HCT116 (cell line): ENCODE measurements at regions not wholly inside any gene's neighbourhood (a gene's known extent, or its start where the extent isn't known, plus 50 kb on each side); places are given as distances from the start of the nearest gene placed in this dataset.

Source experiments
- ATAC-seq: fragments of 200-7000 bp; cut with Tn5 transposase; 2 replicates; pipeline ENCODE4 v1.9.1; 2020; ENCODE audit warnings: mild to moderate bottlenecking, moderate library complexity
- BruUV-seq: library from RNA; stranded (reverse); fragments of 400-500 nt; replicated peaks from 2 replicates; lab custom pipeline; 2021; lab: Mats Ljungman, UMichigan
- CTCF ChIA-PET: fragments of 300-600 bp; sonication (Branson Sonifier 250); formaldehyde crosslinking; loops from one replicate; lab custom pipeline; 2021; ENCODE audit warnings: antibody characterized with exemption; lab: Charles Lee
- POLR2A ChIA-PET: fragments of 300-600, 350-600 bp; sonication (Branson Sonifier 250); formaldehyde crosslinking; loops from one replicate; lab custom pipeline; 2021; ENCODE audit warnings: antibody characterized with exemption; lab: Charles Lee
- RAD21 ChIA-PET, 2 experiments: fragments of 300-600 bp; sonication (Branson Sonifier 250); formaldehyde crosslinking; loops; one replicate each; lab custom pipeline; 2023; ENCODE audit warnings: low total read pairs in 2 of 2; ENCODE audit not compliant: uncharacterized antibody in 2 of 2, unreplicated experiment in 2 of 2, low non-redundant PET in 1 of 2; lab: Charles Lee
- DNase-seq: peaks from one replicate; pipeline ENCODE4 v3.0.0-alpha.2; 2010; ENCODE audit warnings: low read depth, low spot score
- H2AFZ ChIP-seq: fragments of 200-600 bp; shearing (Covaris generic), sonication (generic); 2 replicates; pipeline ENCODE4 v1.6.1; 2017; ENCODE audit warnings: low read depth, mixed run types, mixed read lengths, antibody characterized with exemption, low read length; ENCODE audit not compliant: poor library complexity, severe bottlenecking
- H3K27ac ChIP-seq: 2 replicates; pipeline ENCODE4 v1.5.1; 2012; ENCODE audit warnings: low read depth, low read length
- H3K27me3 ChIP-seq: fragments of 200-600 bp; sonication (generic); 2 replicates; pipeline ENCODE4 v1.6.1; 2016; ENCODE audit warnings: mixed run types, low read length, mixed read lengths; ENCODE audit not compliant: insufficient read depth
- H3K36me3 ChIP-seq, 2 experiments: fragments of 200-500 bp in 1 of 2; fragments of 200-600 bp in 1 of 2; sonication (Bioruptor generic) in 1 of 2; sonication (generic) in 1 of 2; 2 replicates each; pipeline versions ENCODE4 v1.5.1 to v1.6.1; 2014 to 2016; ENCODE audit warnings: low read length in 2 of 2, inconsistent platforms in 1 of 2, mixed read lengths in 1 of 2, mixed run types in 1 of 2; ENCODE audit not compliant: insufficient read depth in 2 of 2, control insufficient read depth in 1 of 2
- H3K4me1 ChIP-seq, 2 experiments: fragments of 200-600 bp in 1 of 2; sonication (generic) in 1 of 2; 2 replicates each; pipeline versions ENCODE4 v1.5.1 to v1.6.1; 2012 to 2017; ENCODE audit warnings: low read length in 2 of 2, inconsistent platforms in 1 of 2, mild to moderate bottlenecking in 1 of 2, mixed read lengths in 1 of 2, mixed run types in 1 of 2, moderate library complexity in 1 of 2; ENCODE audit not compliant: insufficient read depth in 2 of 2, control insufficient read depth in 1 of 2
- H3K4me2 ChIP-seq: fragments of 200-600 bp; sonication (generic); 2 replicates; pipeline ENCODE4 v1.6.1; 2017; ENCODE audit warnings: mixed run types, low read length, mixed read lengths
- H3K4me3 ChIP-seq, 2 experiments: fragments of 200-600 bp in 1 of 2; sonication (generic) in 1 of 2; replicated peaks in 1 of 2; 2 replicates each; pipeline ENCODE4 v1.5.1; 2011 to 2016; ENCODE audit warnings: low read length in 2 of 2, control low read depth in 1 of 2, low read depth in 1 of 2, mild to moderate bottlenecking in 1 of 2, mixed read lengths in 1 of 2, mixed run types in 1 of 2
- H3K79me2 ChIP-seq: fragments of 200-600 bp; sonication (generic); 2 replicates; pipeline ENCODE4 v1.6.1; 2017; ENCODE audit warnings: mild to moderate bottlenecking, mixed run types, low read length, moderate library complexity, mixed read lengths; ENCODE audit not compliant: insufficient read depth
- H3K9ac ChIP-seq: fragments of 200-600 bp; sonication (generic); 2 replicates; pipeline ENCODE4 v1.6.1; 2016; ENCODE audit warnings: low read length, mixed read lengths
- H3K9me2 ChIP-seq: fragments of 200-600 bp; sonication (generic), shearing (Covaris generic); 2 replicates; pipeline ENCODE4 v1.6.1; 2017; ENCODE audit warnings: mixed run types, mild to moderate bottlenecking, moderate library complexity; ENCODE audit not compliant: insufficient read depth
- H3K9me3 ChIP-seq, 2 experiments: fragments of 200-500 bp in 1 of 2; fragments of 200-600 bp in 1 of 2; sonication (Bioruptor generic) in 1 of 2; sonication (generic) in 1 of 2; 2 replicates each; pipeline ENCODE4 v1.6.1; 2014 to 2017; ENCODE audit warnings: low read length in 2 of 2, mixed read lengths in 2 of 2, inconsistent platforms in 1 of 2, low read depth in 1 of 2, mild to moderate bottlenecking in 1 of 2, mixed run types in 1 of 2, moderate library complexity in 1 of 2; ENCODE audit not compliant: control insufficient read depth in 1 of 2, insufficient read depth in 1 of 2
- H4K20me1 ChIP-seq: fragments of 200-600 bp; sonication (generic), shearing (Covaris generic); 2 replicates; pipeline ENCODE4 v1.6.1; 2017; ENCODE audit warnings: mixed run types, mild to moderate bottlenecking, moderate library complexity; ENCODE audit not compliant: insufficient read depth
- CBX3 ChIP-seq: IDR thresholded peaks from 2 replicates; pipeline ENCODE4 v1.6.1; 2012; ENCODE audit warnings: low read depth
- CTCF ChIP-seq, 3 experiments: fragments of 200-600 bp in 1 of 3; sonication (generic) in 1 of 3; IDR thresholded peaks in 2 of 3; conservative IDR thresholded peaks in 1 of 3; 2 replicates each; pipeline ENCODE4 v1.5.1; 2012 to 2017; ENCODE audit warnings: low read depth in 2 of 3, low read length in 2 of 3, antibody characterized with exemption in 1 of 3, borderline replicate concordance in 1 of 3, control low read depth in 1 of 3, mild to moderate bottlenecking in 1 of 3, mixed read lengths in 1 of 3, mixed run types in 1 of 3, moderate library complexity in 1 of 3; ENCODE audit not compliant: insufficient read depth in 1 of 3
- EGR1 ChIP-seq: IDR thresholded peaks from 2 replicates; pipeline ENCODE4 v1.6.1; 2012; ENCODE audit warnings: low read depth
- ELF1 ChIP-seq: IDR thresholded peaks from 2 replicates; pipeline ENCODE4 v1.6.1; 2012; ENCODE audit warnings: low read depth, borderline replicate concordance
- EZH2phosphoT487 ChIP-seq: fragments of 200-600 bp; IDR thresholded peaks from 2 replicates; pipeline ENCODE4 v1.6.1; 2018; ENCODE audit warnings: antibody characterized with exemption, borderline replicate concordance
- POLR2A ChIP-seq: IDR thresholded peaks from 2 replicates; pipeline ENCODE4 v1.7.0; 2011; ENCODE audit warnings: borderline replicate concordance; ENCODE audit not compliant: insufficient read depth, insufficient read length; ENCODE audit errors: extremely low read depth
- RAD21 ChIP-seq: IDR thresholded peaks from 2 replicates; pipeline ENCODE4 v1.6.1; 2012; ENCODE audit warnings: low read depth, mild to moderate bottlenecking
- REST ChIP-seq: IDR thresholded peaks from 2 replicates; pipeline ENCODE4 v1.6.1; 2012; ENCODE audit warnings: low read depth
- SIN3A ChIP-seq: IDR thresholded peaks from 2 replicates; pipeline ENCODE4 v1.6.1; 2012; ENCODE audit warnings: low read depth
- SRF ChIP-seq: IDR thresholded peaks from 2 replicates; pipeline ENCODE4 v1.6.1; 2012; ENCODE audit warnings: low read depth
- TCF7L2 ChIP-seq: IDR thresholded peaks from 2 replicates; pipeline ENCODE4 v1.7.0; 2011; ENCODE audit warnings: borderline replicate concordance, inconsistent platforms; ENCODE audit not compliant: insufficient read depth, insufficient read length; ENCODE audit errors: extremely low read depth
- ZNF274 ChIP-seq: fragments of 200-500 bp; sonication (Bioruptor generic); IDR thresholded peaks from 2 replicates; pipeline ENCODE4 v1.6.1; 2014; ENCODE audit warnings: mild to moderate bottlenecking, low read depth, low read length, inconsistent platforms
- intact Hi-C: fragments of 100-400 bp; cut with micrococcal nuclease; formaldehyde crosslinking; loops from 2 replicates; pipeline ENCODE4 v1.10.0; 2022
- TF ChIP-seq, protein P1 (sequence below): IDR thresholded peaks from 2 replicates; pipeline ENCODE4 v1.6.1; 2012
- TF ChIP-seq, protein P2 (sequence below): IDR thresholded peaks from 2 replicates; pipeline ENCODE4 v1.6.1; 2011; ENCODE audit warnings: mild to moderate bottlenecking, low read length, moderate library complexity; ENCODE audit not compliant: insufficient replicate concordance; ENCODE audit errors: extremely low read depth

GRCh38 chr16:59864981-59865666, 1131.0 kb upstream of the GOT2 start:
- CTCF ChIA-PET = no interaction called here
- H3K4me2 ChIP-seq = no peak overlapping the region
- no peak overlapping the region for H3K4me3 ChIP-seq
- H3K27me3 ChIP-seq = no peaks in the 10 kb centered on the region
- H3K9me2 ChIP-seq = no peaks in the 10 kb centered on the region
- RAD21 ChIA-PET = no interaction called here
- no peak overlapping the region for H3K9ac ChIP-seq
- POLR2A ChIA-PET = no interaction called here
- BruUV-seq = no TSS peak
- no peaks in the 10 kb centered on the region for H3K36me3 ChIP-seq
- no peak overlapping the region for H2AFZ ChIP-seq
- H3K79me2 ChIP-seq = no peaks in the 10 kb centered on the region
- no peaks in the 10 kb centered on the region for H3K4me1 ChIP-seq
- ATAC-seq = no peak
- H3K27ac ChIP-seq = no peak overlapping the region
- H4K20me1 ChIP-seq = no peaks in the 10 kb centered on the region; the same call in 1 of the 2 replicates
- TF ChIP-seq SRF = no peak
- no peak for TF ChIP-seq TCF7L2
- no peak for TF ChIP-seq ZNF274
- TF ChIP-seq REST = no peak
- TF ChIP-seq, protein P1, sequence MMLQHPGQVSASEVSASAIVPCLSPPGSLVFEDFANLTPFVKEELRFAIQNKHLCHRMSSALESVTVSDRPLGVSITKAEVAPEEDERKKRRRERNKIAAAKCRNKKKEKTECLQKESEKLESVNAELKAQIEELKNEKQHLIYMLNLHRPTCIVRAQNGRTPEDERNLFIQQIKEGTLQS = no peak
- no peak for TF ChIP-seq SIN3A
- no peak for TF ChIP-seq POLR2A
- TF ChIP-seq, protein P2, sequence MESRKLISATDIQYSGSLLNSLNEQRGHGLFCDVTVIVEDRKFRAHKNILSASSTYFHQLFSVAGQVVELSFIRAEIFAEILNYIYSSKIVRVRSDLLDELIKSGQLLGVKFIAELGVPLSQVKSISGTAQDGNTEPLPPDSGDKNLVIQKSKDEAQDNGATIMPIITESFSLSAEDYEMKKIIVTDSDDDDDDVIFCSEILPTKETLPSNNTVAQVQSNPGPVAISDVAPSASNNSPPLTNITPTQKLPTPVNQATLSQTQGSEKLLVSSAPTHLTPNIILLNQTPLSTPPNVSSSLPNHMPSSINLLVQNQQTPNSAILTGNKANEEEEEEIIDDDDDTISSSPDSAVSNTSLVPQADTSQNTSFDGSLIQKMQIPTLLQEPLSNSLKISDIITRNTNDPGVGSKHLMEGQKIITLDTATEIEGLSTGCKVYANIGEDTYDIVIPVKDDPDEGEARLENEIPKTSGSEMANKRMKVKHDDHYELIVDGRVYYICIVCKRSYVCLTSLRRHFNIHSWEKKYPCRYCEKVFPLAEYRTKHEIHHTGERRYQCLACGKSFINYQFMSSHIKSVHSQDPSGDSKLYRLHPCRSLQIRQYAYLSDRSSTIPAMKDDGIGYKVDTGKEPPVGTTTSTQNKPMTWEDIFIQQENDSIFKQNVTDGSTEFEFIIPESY = no peak
- TF ChIP-seq ELF1 = no peak
- no peak for TF ChIP-seq CBX3
- no peak for TF ChIP-seq EGR1
- TF ChIP-seq EZH2phosphoT487 = no peak
- TF ChIP-seq RAD21 = no peak
- TF ChIP-seq CTCF (IDR thresholded peaks at IDR 0.05 in 2 of 3, conservative IDR thresholded peaks at IDR 0.05 in 1 of 3; ENCODE audit: borderline replicate concordance in 1 of 3, insufficient read depth in 1 of 3, low read depth in 2 of 3, low read length in 2 of 3) = no peak
- TF ChIP-seq, all 23 proteins: peak for 0
- peaks cover 3 to 26% of the 10 kb centered on the region in 2 experiments; a peak in 2 of 4 replicates for H3K9me3 ChIP-seq
- DNase-seq = no peak
- intact Hi-C loops = no loop called here
